Stomach (tissue), 8 donors: ENCODE measurements at regions not wholly inside any gene's neighbourhood (a gene's known extent, or its start where the extent isn't known, plus 50 kb on each side); places are given as distances from the start of the nearest gene placed in this dataset.

Experiments used
- DNase-seq, 2 donors: peaks; one replicate each; pipeline versions ENCODE4 v3.0.0 to v3.0.0-alpha.2; 2013 to 2019
- H3K27ac ChIP-seq, 5 donors: fragments of 200-600 bp in 4 of 5; sonication (generic) in 4 of 5; one replicate each; pipeline ENCODE4 v1.5.1; 2013 to 2019; ENCODE audit warnings: mild to moderate bottlenecking in 1 of 5, moderate library complexity in 1 of 5
- H3K27me3 ChIP-seq, 3 donors: fragments of 200-600 bp; sonication (generic); one replicate each; pipeline ENCODE4 v1.5.1; 2017 to 2019; ENCODE audit warnings: mixed run types in 1 of 3
- H3K36me3 ChIP-seq, 4 donors: fragments of 200-600 bp; sonication (generic); 1 replicate in 3 of 4; 2 replicates in 1 of 4; pipeline ENCODE4 v1.5.1; 2016 to 2019
- H3K4me1 ChIP-seq, 4 donors: fragments of 200-600 bp; sonication (generic); one replicate each; pipeline ENCODE4 v1.5.1; 2016 to 2019
- H3K4me3 ChIP-seq, 4 donors: fragments of 200-600 bp; sonication (generic) in 3 of 4; one replicate each; pipeline ENCODE4 v1.5.1; 2016 to 2019; ENCODE audit warnings: mild to moderate bottlenecking in 1 of 4
- H3K9me3 ChIP-seq, 4 donors: fragments of 200-600 bp; sonication (generic); one replicate each; pipeline ENCODE4 v1.5.1; 2016 to 2019
- CTCF ChIP-seq, 7 experiments: fragments of 450-650 bp in 4 of 7; fragments of 200-600 bp in 3 of 7; sonication (generic) in 3 of 7; IDR thresholded peaks; one replicate each; pipeline ENCODE4 v1.5.1; 2016 to 2019; ENCODE audit warnings: antibody characterized with exemption in 7 of 7, control low read depth in 2 of 7, mild to moderate bottlenecking in 1 of 7
- EP300 ChIP-seq: sonication (generic); formaldehyde crosslinking; IDR thresholded peaks from one replicate; pipeline ENCODE4 v1.6.1; 2017; ENCODE audit warnings: antibody characterized with exemption
- POLR2A ChIP-seq, 4 donors: fragments of 450-650 bp; IDR thresholded peaks; one replicate each; pipeline ENCODE4 v1.6.1; 2016; ENCODE audit warnings: antibody characterized with exemption in 4 of 4, control low read depth in 2 of 4, mild to moderate bottlenecking in 1 of 4, moderate library complexity in 1 of 4
- POLR2AphosphoS5 ChIP-seq, 3 donors: sonication (generic); formaldehyde crosslinking; IDR thresholded peaks; one replicate each; pipeline ENCODE4 v1.6.1; 2016; ENCODE audit warnings: antibody characterized with exemption in 3 of 3
- WGBS, 5 donors: extraction: QIAGEN DNeasy Blood & Tissue Kit in 3 of 5; methylation state at CpG; one replicate each; pipeline versions ENCODE4 v1.1.5 to v1.1.7; 2013 to 2018; 5-methylcytosine and 5-hydroxymethylcytosine counted together
- intact Hi-C: fragments of 100-400 bp; cut with DNase I; formaldehyde crosslinking; loops from one replicate; pipeline ENCODE4 v1.15.1; 2023; ENCODE audit warnings: low total_unique reads
- donor health status: healthy with polysubstance abuse.
- donor health status: Bipolar disorder and iron deficiency.
- donor health status: healthy.

- Histone ChIP-seq H3K4me1 (no peaks in the 10 kb centered on the region), H3K9me3 (peaks cover 0 to 6% (median 2%) of the 10 kb centered on the region in 4 donors), H3K4me3 (no peak overlapping the region), H3K27me3 (no peaks in the 10 kb centered on the region), H3K36me3 (no peaks in the 10 kb centered on the region), H3K27ac (no peak overlapping the region)
- no peak for DNase-seq
- no peak for TF ChIP-seq CTCF (IDR thresholded peaks at IDR 0.05)
- TF ChIP-seq POLR2AphosphoS5 (IDR thresholded peaks at IDR 0.05) = no peak
- no peak for TF ChIP-seq POLR2A (IDR thresholded peaks at IDR 0.05)
- TF ChIP-seq EP300 = no peak
- intact Hi-C loops = no loop called here
- WGBS, 5 donors = 61 to 92% (median 83%) methylated on average over 1 of the region's 1 CpG
These were observed 153.7 kb downstream of the C7orf25 start for GRCh38 chr7:42758124-42758523.

- H3K36me3 ChIP-seq = no peaks in the 10 kb centered on the region
- no peaks in the 10 kb centered on the region for H3K27me3 ChIP-seq
- 77 to 81% (median 78%) methylated on average over 5 of the region's 5 CpGs for WGBS, 5 donors
- H3K9me3 ChIP-seq = peaks cover 0 to 6% (median 2%) of the 10 kb centered on the region in 4 donors
- no peak overlapping the region for H3K27ac ChIP-seq
- no peak overlapping the region for H3K4me3 ChIP-seq
- no peak for DNase-seq
- intact Hi-C loops = no loop called here
- H3K4me1 ChIP-seq = no peaks in the 10 kb centered on the region
- TF ChIP-seq CTCF (IDR thresholded peaks at IDR 0.05) (no peak), POLR2AphosphoS5 (IDR thresholded peaks at IDR 0.05) (no peak), EP300 (no peak), POLR2A (IDR thresholded peaks at IDR 0.05) (no peak)
These were observed 155.0 kb downstream of the C7orf25 start for GRCh38 chr7:42756841-42757240.

- no peaks in the 10 kb centered on the region for H3K27me3 ChIP-seq
- H3K4me1 ChIP-seq = no peaks in the 10 kb centered on the region
- DNase-seq = peak in 1 of 2 donors; percentile 45
- H3K27ac ChIP-seq = no peak overlapping the region
- peaks cover 0 to 3% (median 1%) of the 10 kb centered on the region in 4 donors for H3K9me3 ChIP-seq
- no peaks in the 10 kb centered on the region for H3K36me3 ChIP-seq
- intact Hi-C loops = no loop called here
- no peak for TF ChIP-seq POLR2A (IDR thresholded peaks at IDR 0.05)
- TF ChIP-seq CTCF (IDR thresholded peaks at IDR 0.05) = no peak
- no peak for TF ChIP-seq POLR2AphosphoS5 (IDR thresholded peaks at IDR 0.05)
- no peak for TF ChIP-seq EP300
- 46 to 64% (median 54%) methylated on average over 3 of the region's 3 CpGs for WGBS, 5 donors
- H3K4me3 ChIP-seq = no peak overlapping the region
These were observed 158.0 kb downstream of the C7orf25 start for GRCh38 chr7:42753811-42754363.

GRCh38 chr7:42753367-42753766 is 158.5 kb downstream of the C7orf25 start:
- peak in 1 of 2 donors; percentile 34 for DNase-seq
- no peak for TF ChIP-seq POLR2A (IDR thresholded peaks at IDR 0.05)
- TF ChIP-seq CTCF (IDR thresholded peaks at IDR 0.05) = no peak
- no peak for TF ChIP-seq EP300
- no peak for TF ChIP-seq POLR2AphosphoS5 (IDR thresholded peaks at IDR 0.05)
- Histone ChIP-seq H3K4me3 (no peak overlapping the region), H3K9me3 (no peaks in the 10 kb centered on the region), H3K27ac (no peak overlapping the region), H3K36me3 (no peaks in the 10 kb centered on the region), H3K4me1 (no peaks in the 10 kb centered on the region), H3K27me3 (no peaks in the 10 kb centered on the region)
- intact Hi-C loops = no loop called here
- 51 to 88% (median 84%) methylated on average over 2 of the region's 2 CpGs for WGBS, 5 donors
